ENCODE measurements at regions not wholly inside any gene's neighbourhood (a gene's known extent, or its start where the extent isn't known, plus 50 kb on each side); places are given as distances from the start of the nearest gene placed in this dataset.

DNA sequence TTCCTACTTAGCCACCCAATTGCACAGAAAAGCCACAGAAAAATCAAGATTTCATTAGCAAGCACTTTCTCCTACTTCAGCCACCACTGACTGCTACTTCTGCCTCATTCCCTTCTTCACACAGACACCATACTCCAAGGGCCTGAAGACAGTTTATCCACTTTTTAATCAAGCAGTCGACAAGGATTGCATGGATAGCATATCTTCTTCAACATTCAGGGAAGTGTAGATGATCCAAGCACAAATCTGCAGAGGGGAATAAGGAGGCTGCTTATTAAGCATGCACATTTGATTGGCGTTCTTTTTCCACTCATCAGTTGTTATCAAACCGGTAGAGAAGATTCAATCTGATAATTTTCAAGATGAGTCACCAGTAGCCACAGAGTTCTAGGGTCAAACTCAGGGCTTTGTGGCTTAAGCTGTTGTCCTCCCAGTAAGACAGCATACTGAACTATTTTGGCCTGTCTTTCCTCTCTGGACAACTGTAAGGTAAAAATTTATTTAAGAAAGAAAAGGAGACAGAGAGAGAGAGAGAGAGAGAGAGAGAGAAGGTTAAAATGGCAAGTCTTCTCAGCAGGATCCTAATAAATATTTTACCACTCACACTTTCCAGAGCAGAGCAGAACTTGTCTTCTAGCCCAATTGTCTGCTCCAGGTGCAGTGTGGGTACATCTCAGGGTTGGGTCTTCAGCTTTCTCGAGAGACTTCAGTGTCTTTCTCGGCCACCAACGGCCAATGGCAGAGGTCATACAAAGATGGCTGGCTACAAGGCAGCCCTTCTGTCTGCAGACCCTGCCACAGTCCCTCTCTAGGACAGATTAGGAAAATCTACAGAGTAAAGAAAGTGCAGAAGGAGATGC lies 80.6 kb upstream of the BHLHE40 start (continued):
- TF ChIP-seq, protein P1, sequence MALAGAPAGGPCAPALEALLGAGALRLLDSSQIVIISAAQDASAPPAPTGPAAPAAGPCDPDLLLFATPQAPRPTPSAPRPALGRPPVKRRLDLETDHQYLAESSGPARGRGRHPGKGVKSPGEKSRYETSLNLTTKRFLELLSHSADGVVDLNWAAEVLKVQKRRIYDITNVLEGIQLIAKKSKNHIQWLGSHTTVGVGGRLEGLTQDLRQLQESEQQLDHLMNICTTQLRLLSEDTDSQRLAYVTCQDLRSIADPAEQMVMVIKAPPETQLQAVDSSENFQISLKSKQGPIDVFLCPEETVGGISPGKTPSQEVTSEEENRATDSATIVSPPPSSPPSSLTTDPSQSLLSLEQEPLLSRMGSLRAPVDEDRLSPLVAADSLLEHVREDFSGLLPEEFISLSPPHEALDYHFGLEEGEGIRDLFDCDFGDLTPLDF (CRISPR knock-in tag; IDR thresholded peaks at IDR 0.05): no peak
- TF ChIP-seq ZNF668 (CRISPR knock-in tag; IDR thresholded peaks at IDR 0.05): 0 out of 2 replicates have a peak, but pooled peaks have one; percentile 29
- TF ChIP-seq ZNF316 (IDR thresholded peaks at IDR 0.05): peak; percentile 74
- TF ChIP-seq, protein P2, sequence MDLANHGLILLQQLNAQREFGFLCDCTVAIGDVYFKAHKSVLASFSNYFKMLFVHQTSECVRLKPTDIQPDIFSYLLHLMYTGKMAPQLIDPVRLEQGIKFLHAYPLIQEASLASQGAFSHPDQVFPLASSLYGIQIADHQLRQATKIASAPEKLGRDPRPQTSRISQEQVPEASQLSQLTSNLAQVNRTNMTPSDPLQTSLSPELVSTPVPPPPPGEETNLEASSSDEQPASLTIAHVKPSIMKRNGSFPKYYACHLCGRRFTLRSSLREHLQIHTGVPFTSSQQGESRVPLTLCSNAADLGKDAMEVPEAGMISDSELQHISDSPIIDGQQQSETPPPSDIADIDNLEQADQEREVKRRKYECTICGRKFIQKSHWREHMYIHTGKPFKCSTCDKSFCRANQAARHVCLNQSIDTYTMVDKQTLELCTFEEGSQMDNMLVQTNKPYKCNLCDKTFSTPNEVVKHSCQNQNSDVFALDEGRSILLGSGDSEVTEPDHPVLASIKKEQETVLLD (IDR thresholded peaks at IDR 0.05): peak; percentile 76; the same call in 1 of the 2 replicates
- TF ChIP-seq, protein P3, sequence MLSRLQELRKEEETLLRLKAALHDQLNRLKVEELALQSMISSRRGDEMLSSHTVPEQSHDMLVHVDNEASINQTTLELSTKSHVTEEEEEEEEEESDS (CRISPR knock-in tag; IDR thresholded peaks at IDR 0.05): no peak
- 0 out of 2 replicates have a peak, but pooled peaks have one; percentile 36 for TF ChIP-seq FOXJ2 (tag; IDR thresholded peaks at IDR 0.05)
- TF ChIP-seq, protein P4, sequence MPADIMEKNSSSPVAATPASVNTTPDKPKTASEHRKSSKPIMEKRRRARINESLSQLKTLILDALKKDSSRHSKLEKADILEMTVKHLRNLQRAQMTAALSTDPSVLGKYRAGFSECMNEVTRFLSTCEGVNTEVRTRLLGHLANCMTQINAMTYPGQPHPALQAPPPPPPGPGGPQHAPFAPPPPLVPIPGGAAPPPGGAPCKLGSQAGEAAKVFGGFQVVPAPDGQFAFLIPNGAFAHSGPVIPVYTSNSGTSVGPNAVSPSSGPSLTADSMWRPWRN (IDR thresholded peaks at IDR 0.05; ENCODE audit: low read depth): 0 out of 2 replicates have a peak, but pooled peaks have one; percentile 65
- TF ChIP-seq ZNF785 (CRISPR knock-in tag; IDR thresholded peaks at IDR 0.05): no peak
- TF ChIP-seq TAF7 (tag; IDR thresholded peaks at IDR 0.05): no peak
- TF ChIP-seq BRD4 (IDR thresholded peaks at IDR 0.05): no peak
- no peak for TF ChIP-seq SMAD1 (IDR thresholded peaks at IDR 0.05; ENCODE audit: low read depth, low read length, partially characterized antibody)
- TF ChIP-seq PHB (CRISPR knock-in tag; IDR thresholded peaks at IDR 0.05): no peak
- no peak for TF ChIP-seq ZNF311 (CRISPR knock-in tag; IDR thresholded peaks at IDR 0.05)
- TF ChIP-seq, protein P5, sequence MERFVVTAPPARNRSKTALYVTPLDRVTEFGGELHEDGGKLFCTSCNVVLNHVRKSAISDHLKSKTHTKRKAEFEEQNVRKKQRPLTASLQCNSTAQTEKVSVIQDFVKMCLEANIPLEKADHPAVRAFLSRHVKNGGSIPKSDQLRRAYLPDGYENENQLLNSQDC (CRISPR knock-in tag; IDR thresholded peaks at IDR 0.05): no peak
- no peak for TF ChIP-seq SP2 (IDR thresholded peaks at IDR 0.05; ENCODE audit: extremely low read depth, low read depth, low read length, poor library complexity, severe bottlenecking)
- TF ChIP-seq MXI1 (IDR thresholded peaks at IDR 0.05; ENCODE audit: low read depth, low read length): no peak
- no peak for TF ChIP-seq ZKSCAN1 (IDR thresholded peaks at IDR 0.05; ENCODE audit: low read depth, low read length)
- TF ChIP-seq, protein P6, sequence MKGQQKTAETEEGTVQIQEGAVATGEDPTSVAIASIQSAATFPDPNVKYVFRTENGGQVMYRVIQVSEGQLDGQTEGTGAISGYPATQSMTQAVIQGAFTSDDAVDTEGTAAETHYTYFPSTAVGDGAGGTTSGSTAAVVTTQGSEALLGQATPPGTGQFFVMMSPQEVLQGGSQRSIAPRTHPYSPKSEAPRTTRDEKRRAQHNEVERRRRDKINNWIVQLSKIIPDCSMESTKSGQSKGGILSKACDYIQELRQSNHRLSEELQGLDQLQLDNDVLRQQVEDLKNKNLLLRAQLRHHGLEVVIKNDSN (CRISPR knock-in tag; IDR thresholded peaks at IDR 0.05): no peak
- no peak for TF ChIP-seq ASH1L (IDR thresholded peaks at IDR 0.05; ENCODE audit: borderline replicate concordance, low read depth, partially characterized antibody)
- TF ChIP-seq, protein P7, sequence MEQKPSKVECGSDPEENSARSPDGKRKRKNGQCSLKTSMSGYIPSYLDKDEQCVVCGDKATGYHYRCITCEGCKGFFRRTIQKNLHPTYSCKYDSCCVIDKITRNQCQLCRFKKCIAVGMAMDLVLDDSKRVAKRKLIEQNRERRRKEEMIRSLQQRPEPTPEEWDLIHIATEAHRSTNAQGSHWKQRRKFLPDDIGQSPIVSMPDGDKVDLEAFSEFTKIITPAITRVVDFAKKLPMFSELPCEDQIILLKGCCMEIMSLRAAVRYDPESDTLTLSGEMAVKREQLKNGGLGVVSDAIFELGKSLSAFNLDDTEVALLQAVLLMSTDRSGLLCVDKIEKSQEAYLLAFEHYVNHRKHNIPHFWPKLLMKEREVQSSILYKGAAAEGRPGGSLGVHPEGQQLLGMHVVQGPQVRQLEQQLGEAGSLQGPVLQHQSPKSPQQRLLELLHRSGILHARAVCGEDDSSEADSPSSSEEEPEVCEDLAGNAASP (IDR thresholded peaks at IDR 0.05): no peak
- TF ChIP-seq, protein P8, sequence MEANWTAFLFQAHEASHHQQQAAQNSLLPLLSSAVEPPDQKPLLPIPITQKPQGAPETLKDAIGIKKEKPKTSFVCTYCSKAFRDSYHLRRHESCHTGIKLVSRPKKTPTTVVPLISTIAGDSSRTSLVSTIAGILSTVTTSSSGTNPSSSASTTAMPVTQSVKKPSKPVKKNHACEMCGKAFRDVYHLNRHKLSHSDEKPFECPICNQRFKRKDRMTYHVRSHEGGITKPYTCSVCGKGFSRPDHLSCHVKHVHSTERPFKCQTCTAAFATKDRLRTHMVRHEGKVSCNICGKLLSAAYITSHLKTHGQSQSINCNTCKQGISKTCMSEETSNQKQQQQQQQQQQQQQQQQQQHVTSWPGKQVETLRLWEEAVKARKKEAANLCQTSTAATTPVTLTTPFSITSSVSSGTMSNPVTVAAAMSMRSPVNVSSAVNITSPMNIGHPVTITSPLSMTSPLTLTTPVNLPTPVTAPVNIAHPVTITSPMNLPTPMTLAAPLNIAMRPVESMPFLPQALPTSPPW (CRISPR knock-in tag; IDR thresholded peaks at IDR 0.05): peak; percentile 46; the same call in 1 of the 2 replicates
